GM12874 (cell line): ENCODE measurements at regions not wholly inside any gene's neighbourhood (a gene's known extent, or its start where the extent isn't known, plus 50 kb on each side); places are given as distances from the start of the nearest gene placed in this dataset.

Experiments used
- TF ChIP-seq, protein P1 (sequence below): IDR thresholded peaks from 2 replicates; pipeline ENCODE4 v1.5.1; 2011; ENCODE audit warnings: low read depth, mild to moderate bottlenecking, control low read depth, low read length, moderate library complexity; ENCODE audit not compliant: insufficient read depth

DNA sequence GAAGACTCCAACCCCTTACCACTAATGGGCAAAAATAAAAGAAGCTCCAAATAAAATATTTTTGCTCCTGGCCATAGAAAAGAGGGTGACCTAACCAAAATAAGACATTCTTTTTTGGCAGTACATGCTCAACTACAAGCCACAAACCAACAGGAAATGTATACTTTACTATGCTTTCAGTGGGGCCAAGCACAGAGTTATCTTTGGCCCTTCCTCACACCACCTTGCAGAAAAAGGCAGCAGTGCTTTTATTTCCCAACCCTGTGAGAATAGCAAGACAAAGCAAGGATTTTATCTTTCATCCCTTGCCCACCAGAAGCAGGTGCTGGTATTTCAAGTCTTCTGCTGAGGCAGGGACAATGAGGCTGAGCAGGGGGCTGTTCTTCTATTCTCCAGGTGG, 1493.1 kb downstream of the CDH11 start:
- TF ChIP-seq, protein P1, sequence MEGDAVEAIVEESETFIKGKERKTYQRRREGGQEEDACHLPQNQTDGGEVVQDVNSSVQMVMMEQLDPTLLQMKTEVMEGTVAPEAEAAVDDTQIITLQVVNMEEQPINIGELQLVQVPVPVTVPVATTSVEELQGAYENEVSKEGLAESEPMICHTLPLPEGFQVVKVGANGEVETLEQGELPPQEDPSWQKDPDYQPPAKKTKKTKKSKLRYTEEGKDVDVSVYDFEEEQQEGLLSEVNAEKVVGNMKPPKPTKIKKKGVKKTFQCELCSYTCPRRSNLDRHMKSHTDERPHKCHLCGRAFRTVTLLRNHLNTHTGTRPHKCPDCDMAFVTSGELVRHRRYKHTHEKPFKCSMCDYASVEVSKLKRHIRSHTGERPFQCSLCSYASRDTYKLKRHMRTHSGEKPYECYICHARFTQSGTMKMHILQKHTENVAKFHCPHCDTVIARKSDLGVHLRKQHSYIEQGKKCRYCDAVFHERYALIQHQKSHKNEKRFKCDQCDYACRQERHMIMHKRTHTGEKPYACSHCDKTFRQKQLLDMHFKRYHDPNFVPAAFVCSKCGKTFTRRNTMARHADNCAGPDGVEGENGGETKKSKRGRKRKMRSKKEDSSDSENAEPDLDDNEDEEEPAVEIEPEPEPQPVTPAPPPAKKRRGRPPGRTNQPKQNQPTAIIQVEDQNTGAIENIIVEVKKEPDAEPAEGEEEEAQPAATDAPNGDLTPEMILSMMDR = no peak

DNA sequence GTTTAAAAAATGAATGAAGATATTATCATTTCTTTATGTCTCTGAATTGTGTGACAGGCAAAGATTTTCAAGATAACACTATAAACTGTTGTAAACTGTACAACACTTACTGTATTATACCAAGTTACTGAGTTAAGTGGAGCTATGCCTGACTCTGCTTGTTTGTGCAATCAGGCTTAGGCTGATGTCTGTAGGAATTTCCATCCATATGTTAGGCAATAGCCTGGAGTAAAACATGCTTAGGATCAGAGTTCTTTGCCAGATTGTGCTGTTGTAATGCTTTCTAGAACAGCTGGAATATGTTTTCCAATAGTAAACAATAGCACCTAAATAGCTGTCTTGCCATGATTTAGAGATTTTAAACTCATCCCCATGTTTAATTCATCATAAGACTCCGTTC, 1496.7 kb downstream of the CDH11 start:
- TF ChIP-seq, protein P1 = no peak

DNA sequence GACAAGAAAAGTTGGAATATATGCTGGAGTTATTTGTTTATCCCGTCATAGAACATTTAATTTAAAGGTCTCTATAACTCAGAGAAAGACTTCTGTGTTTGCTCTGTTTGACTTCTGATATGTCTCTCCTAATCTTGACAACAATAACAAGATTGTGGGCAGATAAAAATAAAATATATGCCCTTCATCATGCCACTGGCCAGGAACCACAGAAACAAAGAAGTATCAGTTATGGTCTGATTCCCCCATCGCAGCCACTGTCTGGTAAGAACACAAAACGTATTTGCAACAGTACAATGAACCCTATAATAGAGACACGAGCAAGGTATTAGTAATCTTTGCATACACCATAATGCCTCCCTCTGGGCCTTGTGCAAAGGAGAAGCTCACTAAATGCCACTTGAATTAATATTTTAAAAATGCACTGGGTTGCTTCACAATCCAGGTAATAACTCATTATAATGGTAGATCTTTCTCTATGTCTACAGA, 1498.3 kb downstream of the CDH11 start:
- TF ChIP-seq, protein P1 = no peak

DNA sequence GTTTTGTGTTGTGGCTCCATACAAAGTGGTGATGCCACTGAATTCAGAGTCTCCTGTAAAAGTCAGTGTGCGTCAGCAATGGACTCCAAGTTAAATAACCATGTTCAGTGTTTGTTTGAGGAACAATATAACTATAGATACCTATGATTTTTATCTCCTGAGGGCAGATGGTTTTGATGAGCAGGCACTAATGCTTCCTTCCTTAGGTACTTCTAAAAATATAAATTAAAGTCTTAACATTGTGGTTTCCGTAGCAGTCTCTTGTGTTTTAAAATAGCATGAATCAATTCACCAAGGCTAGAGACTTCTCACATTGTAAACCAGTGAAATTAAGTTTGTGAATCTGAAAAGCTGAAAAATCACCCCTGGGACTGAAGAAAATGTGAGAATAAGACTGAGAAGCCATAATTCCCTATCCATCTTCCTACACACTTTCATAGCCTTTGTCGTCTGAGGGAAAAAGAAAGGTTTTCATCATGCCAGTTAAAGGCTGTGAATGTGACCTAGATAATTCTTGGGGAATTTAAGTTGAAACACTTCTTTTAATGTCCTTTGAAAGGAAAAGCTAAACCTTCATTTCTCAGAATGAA, 1502.9 kb downstream of the CDH11 start:
- TF ChIP-seq, protein P1 = no peak

DNA sequence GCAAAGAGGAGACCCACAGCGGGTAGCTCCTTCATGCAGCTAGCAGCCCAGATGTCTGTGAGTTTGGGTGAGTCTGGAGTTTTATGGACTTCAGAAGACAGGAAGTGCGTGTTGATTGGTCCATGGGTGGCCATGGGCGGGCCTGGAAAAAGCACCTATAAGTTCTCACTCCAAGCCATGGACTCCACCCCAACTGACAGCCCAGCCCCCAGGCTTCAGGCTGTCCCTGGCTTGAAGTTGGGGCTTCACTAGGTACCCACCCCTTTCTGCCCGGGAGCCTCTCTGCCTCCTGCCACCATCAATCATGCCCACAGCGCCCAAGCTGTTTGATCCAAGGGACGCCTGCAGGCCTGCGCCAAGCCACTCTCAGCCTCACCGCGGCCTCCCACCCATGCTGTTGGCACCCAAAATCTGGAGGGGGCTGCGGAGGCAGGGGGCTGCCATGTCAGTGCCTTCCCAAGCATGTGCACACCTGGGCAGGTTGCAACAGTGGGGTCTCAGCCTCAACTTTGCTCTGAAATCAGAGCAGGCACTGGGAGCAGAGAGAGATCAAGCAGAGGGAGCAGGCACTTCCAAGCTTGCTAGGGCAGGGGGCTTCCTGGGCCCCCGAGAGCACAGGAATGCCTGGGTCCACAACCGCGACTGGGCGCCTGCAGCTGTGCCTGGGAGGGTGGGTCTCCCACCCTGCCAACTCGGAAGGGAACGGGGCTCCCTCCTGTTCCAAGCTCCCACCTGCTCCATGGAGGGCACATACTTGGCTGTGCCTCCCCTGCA, 1503.7 kb downstream of the CDH11 start:
- TF ChIP-seq, protein P1 = no peak

DNA sequence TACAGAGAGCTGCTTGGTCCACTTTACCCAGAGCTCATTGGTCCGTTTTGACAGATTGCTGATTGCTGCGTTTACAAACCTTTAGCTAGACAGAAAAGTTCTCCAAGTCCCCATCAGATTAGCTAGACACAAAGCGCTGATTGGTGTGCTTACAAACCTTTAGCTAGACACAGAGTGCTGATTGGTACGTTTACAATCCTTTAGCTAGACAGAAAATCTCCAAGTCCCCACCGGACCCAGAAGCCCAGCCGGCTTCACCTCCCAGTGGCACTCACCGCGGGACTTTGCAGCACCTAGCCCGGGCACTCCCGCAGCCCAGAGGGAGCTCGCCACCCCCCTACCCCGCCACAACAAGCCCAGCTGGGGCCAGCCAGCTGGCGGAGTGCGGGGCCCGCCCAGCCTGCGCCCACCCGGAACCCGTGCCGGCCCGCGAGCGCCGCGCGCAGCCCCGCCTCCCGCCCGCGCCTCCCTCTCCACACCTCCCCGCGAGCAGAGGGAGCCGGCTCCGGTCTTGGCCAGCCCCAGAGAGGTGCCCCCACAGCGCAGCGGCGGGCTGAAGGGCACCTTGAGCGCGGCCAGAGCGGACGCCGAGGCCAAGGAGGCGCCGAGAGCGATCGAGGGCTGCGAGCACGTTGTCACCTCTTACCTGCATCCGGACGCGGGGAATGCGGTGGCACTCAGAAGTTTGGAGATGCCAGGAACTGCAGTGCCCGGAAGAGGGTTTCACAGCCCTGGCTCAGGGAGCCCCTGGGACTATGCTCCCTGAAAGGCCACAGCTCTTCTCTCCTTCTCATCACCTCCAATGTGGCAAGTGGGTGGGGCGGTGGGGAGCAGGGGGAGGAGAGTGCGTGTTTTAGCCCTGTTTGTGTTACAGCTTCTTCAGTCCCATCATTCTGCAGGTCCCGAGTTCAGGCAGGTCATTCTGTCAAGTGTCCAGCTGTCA, 1504.5 kb downstream of the CDH11 start:
- TF ChIP-seq, protein P1 = no peak

DNA sequence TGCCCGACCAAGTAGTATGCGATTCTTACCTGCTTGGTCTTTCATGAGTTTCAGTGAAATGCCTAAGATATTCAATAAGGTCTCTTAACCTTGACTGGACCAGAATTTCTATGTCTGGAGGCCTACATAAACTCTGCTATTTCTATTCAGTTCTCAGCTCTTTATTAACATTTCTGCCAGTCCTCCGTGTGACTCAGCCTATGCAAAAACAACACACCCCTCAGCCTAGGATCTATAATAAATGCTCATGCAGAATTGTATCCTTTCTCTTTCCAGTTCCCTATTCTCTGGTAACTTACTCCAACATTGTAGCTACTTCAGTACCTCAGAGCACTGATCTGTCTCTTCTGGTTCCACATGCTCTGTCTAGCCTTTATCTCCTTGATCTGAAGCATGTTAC, 1507.4 kb downstream of the CDH11 start:
- TF ChIP-seq, protein P1 = no peak
